H1 (cell line): ENCODE measurements at regions not wholly inside any gene's neighbourhood (a gene's known extent, or its start where the extent isn't known, plus 50 kb on each side); places are given as distances from the start of the nearest gene placed in this dataset.

Experiments used
- CTCF ChIA-PET: fragments of 300-600 bp; sonication (Branson Sonifier 250); formaldehyde crosslinking; loops from one replicate; lab custom pipeline; 2021; ENCODE audit not compliant: partially characterized antibody; lab: Charles Lee
- POLR2A ChIA-PET: fragments of 300-600 bp; sonication (Branson Sonifier 250); formaldehyde crosslinking; loops from one replicate; lab custom pipeline; 2021; ENCODE audit warnings: inconsistent platforms; ENCODE audit not compliant: partially characterized antibody; lab: Charles Lee
- DNase-seq, 2 experiments: peaks; one replicate each; pipeline versions ENCODE4 v3.0.0 to v3.0.0-alpha.2; 2010 to 2022; ENCODE audit warnings: low spot score in 2 of 2, low read depth in 1 of 2, mixed read lengths in 1 of 2
- FAIRE-seq: peaks from 2 replicates; lab custom pipeline; 2011; peaks lifted over from hg19 to GRCh38; lab: Jason Lieb, UNC
- H2AFZ ChIP-seq: 2 replicates; pipeline ENCODE4 v1.8.1; 2012; ENCODE audit warnings: low read length, inconsistent platforms
- H2AK5ac ChIP-seq: 2 replicates; pipeline ENCODE4 v1.6.1; 2013; ENCODE audit warnings: low read depth, low read length
- H2BK120ac ChIP-seq: replicated peaks from 2 replicates; pipeline ENCODE3; 2013; ENCODE audit warnings: low read depth, low read length, inconsistent platforms
- H2BK12ac ChIP-seq: 2 replicates; pipeline ENCODE4 v1.6.1; 2013; ENCODE audit warnings: low read depth, low read length
- H2BK15ac ChIP-seq: 2 replicates; pipeline ENCODE4 v1.6.1; 2013; ENCODE audit warnings: low read length
- H2BK20ac ChIP-seq: 2 replicates; pipeline ENCODE4 v1.6.1; 2013; ENCODE audit warnings: low read length
- H2BK5ac ChIP-seq: 2 replicates; pipeline ENCODE4 v1.6.1; 2013; ENCODE audit warnings: low read depth, low read length
- H3K14ac ChIP-seq: 2 replicates; pipeline ENCODE4 v1.6.1; 2013; ENCODE audit warnings: inconsistent platforms; ENCODE audit not compliant: insufficient read length
- H3K18ac ChIP-seq: 2 replicates; pipeline ENCODE4 v1.6.1; 2013; ENCODE audit warnings: low read length; ENCODE audit errors: extremely low read depth
- H3K23ac ChIP-seq: 2 replicates; pipeline ENCODE4 v1.6.1; 2013; ENCODE audit warnings: inconsistent platforms; ENCODE audit not compliant: insufficient read length
- H3K23me2 ChIP-seq: 2 replicates; pipeline ENCODE4 v1.6.1; 2013; ENCODE audit warnings: low read depth, low read length
- H3K27ac ChIP-seq: 2 replicates; pipeline ENCODE4 v1.6.1; 2011; ENCODE audit warnings: low read depth, low read length, inconsistent platforms
- H3K27me3 ChIP-seq, 4 experiments: replicated peaks in 1 of 4; 1 replicate in 1 of 4; 2 replicates in 3 of 4; pipeline versions ENCODE4 v1.6.1 to v1.8.1; 2011 to 2013; ENCODE audit warnings: low read length in 3 of 4, mild to moderate bottlenecking in 3 of 4, inconsistent platforms in 2 of 4, mixed read lengths in 2 of 4, moderate library complexity in 1 of 4; ENCODE audit not compliant: control insufficient read depth in 3 of 4, insufficient read depth in 3 of 4; ENCODE audit errors: extremely low read depth in 1 of 4
- H3K36me3 ChIP-seq, 4 experiments: 2 replicates each; pipeline versions ENCODE4 v1.6.1 to v1.8.1; 2011 to 2013; ENCODE audit warnings: mild to moderate bottlenecking in 4 of 4, low read length in 3 of 4, moderate library complexity in 2 of 4, control low read depth in 1 of 4, inconsistent platforms in 1 of 4; ENCODE audit not compliant: insufficient read depth in 4 of 4, control insufficient read depth in 2 of 4
- H3K4ac ChIP-seq: replicated peaks from 2 replicates; pipeline ENCODE3; 2013; ENCODE audit warnings: low read length, low read depth, mixed read lengths, inconsistent platforms; ENCODE audit not compliant: insufficient read length
- H3K4me1 ChIP-seq, 4 experiments: replicated peaks in 1 of 4; 1 replicate in 1 of 4; 2 replicates in 3 of 4; pipeline versions ENCODE4 v1.6.1 to v1.8.1; 2011 to 2013; ENCODE audit warnings: low read length in 3 of 4, inconsistent platforms in 2 of 4, mixed read lengths in 1 of 4; ENCODE audit not compliant: insufficient read depth in 4 of 4, control insufficient read depth in 3 of 4
- H3K4me2 ChIP-seq, 2 experiments: 2 replicates each; pipeline versions ENCODE4 v1.6.1 to v1.8.1; 2011 to 2013; ENCODE audit warnings: low read depth in 2 of 2, low read length in 2 of 2, control low read depth in 1 of 2, inconsistent platforms in 1 of 2, mild to moderate bottlenecking in 1 of 2; ENCODE audit not compliant: insufficient read depth in 1 of 2
- H3K4me3 ChIP-seq, 4 experiments: fragments of 200-600, 300-600 bp in 1 of 4; sonication (generic), shearing (Covaris generic), sonication (Bioruptor Twin) in 1 of 4; 2 replicates each; pipeline versions ENCODE4 v1.5.1 to v1.8.1; 2011 to 2016; ENCODE audit warnings: low read length in 4 of 4, low read depth in 3 of 4, control low read depth in 2 of 4, inconsistent platforms in 2 of 4, mild to moderate bottlenecking in 2 of 4, mixed read lengths in 1 of 4, moderate library complexity in 1 of 4; ENCODE audit not compliant: insufficient read depth in 2 of 4; ENCODE audit errors: extremely low read depth in 1 of 4
- H3K56ac ChIP-seq: replicated peaks from 2 replicates; pipeline ENCODE3; 2013; ENCODE audit warnings: low read depth, mild to moderate bottlenecking, mixed read lengths, low read length, inconsistent platforms; ENCODE audit not compliant: insufficient read length
- H3K79me1 ChIP-seq: 2 replicates; pipeline ENCODE4 v1.6.1; 2013; ENCODE audit warnings: low read depth, low read length, control low read depth
- H3K79me2 ChIP-seq, 2 experiments: 2 replicates each; pipeline versions ENCODE4 v1.6.1 to v1.8.1; 2012 to 2013; ENCODE audit warnings: low read length in 2 of 2, mild to moderate bottlenecking in 2 of 2, inconsistent platforms in 1 of 2; ENCODE audit not compliant: insufficient read depth in 2 of 2, control insufficient read depth in 1 of 2
- H3K9ac ChIP-seq, 4 experiments: replicated peaks in 1 of 4; 1 replicate in 1 of 4; 2 replicates in 3 of 4; pipeline versions ENCODE4 v1.6.1 to v1.8.1; 2011 to 2013; ENCODE audit warnings: low read depth in 3 of 4, low read length in 3 of 4, control low read depth in 2 of 4, mild to moderate bottlenecking in 2 of 4, moderate library complexity in 2 of 4, inconsistent platforms in 1 of 4; ENCODE audit errors: extremely low read depth in 1 of 4
- H3K9me3 ChIP-seq, 2 experiments: 2 replicates each; pipeline versions ENCODE4 v1.6.1 to v1.8.1; 2012 to 2013; ENCODE audit warnings: mild to moderate bottlenecking in 2 of 2, moderate library complexity in 2 of 2, control low read depth in 1 of 2, inconsistent platforms in 1 of 2, low read depth in 1 of 2, low read length in 1 of 2, mixed read lengths in 1 of 2; ENCODE audit not compliant: insufficient read depth in 2 of 2
- H4K20me1 ChIP-seq, 2 experiments: replicated peaks in 1 of 2; 2 replicates each; pipeline versions ENCODE3 to v1.8.1; 2011 to 2013; ENCODE audit warnings: inconsistent platforms in 2 of 2, low read length in 2 of 2, mild to moderate bottlenecking in 1 of 2; ENCODE audit not compliant: insufficient read depth in 2 of 2, control insufficient read depth in 1 of 2
- H4K5ac ChIP-seq: 2 replicates; pipeline ENCODE4 v1.6.1; 2013; ENCODE audit warnings: low read length, low read depth, mixed read lengths, inconsistent platforms; ENCODE audit not compliant: insufficient read length
- H4K8ac ChIP-seq: 2 replicates; pipeline ENCODE4 v1.8.0; 2013; ENCODE audit warnings: mild to moderate bottlenecking, moderate library complexity, low read length, inconsistent platforms; ENCODE audit not compliant: insufficient read depth; ENCODE audit errors: extremely low read depth
- H4K91ac ChIP-seq: replicated peaks from 2 replicates; pipeline ENCODE3; 2013; ENCODE audit warnings: low read length, mixed read lengths, inconsistent platforms; ENCODE audit not compliant: insufficient read length
- BRCA1 ChIP-seq: IDR thresholded peaks from 2 replicates; pipeline ENCODE4 v1.6.1; 2012; ENCODE audit warnings: low read depth, low read length, improper control_type of control experiment
- CHD1 ChIP-seq: IDR thresholded peaks from 2 replicates; pipeline ENCODE4 v1.6.1; 2012; ENCODE audit warnings: low read depth, low read length, improper control_type of control experiment
- GTF2F1 ChIP-seq: IDR thresholded peaks from 2 replicates; pipeline ENCODE4 v1.6.1; 2012; ENCODE audit warnings: low read depth, low read length, improper control_type of control experiment, borderline replicate concordance
- KDM4A ChIP-seq: IDR thresholded peaks from one replicate; pipeline ENCODE4 v1.7.1; 2012; ENCODE audit warnings: low read depth, mild to moderate bottlenecking, moderate library complexity, low read length, inconsistent platforms; ENCODE audit not compliant: severe bottlenecking
- MAFK ChIP-seq: IDR thresholded peaks from 2 replicates; pipeline ENCODE4 v1.6.1; 2012; ENCODE audit warnings: low read depth, mild to moderate bottlenecking, improper control_type of control experiment, low read length
- PHF8 ChIP-seq: fragments of 200-600 bp; sonication (generic); conservative IDR thresholded peaks from 2 replicates; pipeline ENCODE4 v1.7.1; 2012; ENCODE audit warnings: low read depth, mild to moderate bottlenecking, inconsistent platforms, low read length, moderate library complexity
- POU5F1 ChIP-seq: IDR thresholded peaks from 2 replicates; pipeline ENCODE4 v1.6.1; 2011; ENCODE audit warnings: low read depth, mild to moderate bottlenecking, low read length, moderate library complexity
- RBBP5 ChIP-seq: IDR thresholded peaks from 2 replicates; pipeline ENCODE4 v1.7.1; 2012; ENCODE audit warnings: low read depth, mild to moderate bottlenecking, inconsistent platforms, low read length, moderate library complexity, borderline replicate concordance
- RNF2 ChIP-seq: fragments of 200-900, 300-1000 bp; sonication (generic); IDR thresholded peaks from 2 replicates; pipeline ENCODE4 v1.7.1; 2016; ENCODE audit warnings: borderline replicate concordance, low read depth, mild to moderate bottlenecking, antibody characterized with exemption, low read length; ENCODE audit not compliant: poor library complexity, severe bottlenecking; ENCODE audit errors: missing control alignments
- SIX5 ChIP-seq: IDR thresholded peaks from 2 replicates; pipeline ENCODE4 v1.6.1; 2011; ENCODE audit warnings: mild to moderate bottlenecking, low read depth, low read length
- SRF ChIP-seq: IDR thresholded peaks from 2 replicates; pipeline ENCODE4 v1.6.1; 2011; ENCODE audit warnings: mild to moderate bottlenecking, low read depth, low read length, moderate library complexity
- TEAD4 ChIP-seq: IDR thresholded peaks from 2 replicates; pipeline ENCODE4 v1.6.1; 2012; ENCODE audit warnings: low read depth, low read length, inconsistent platforms, mixed read lengths
- TF ChIP-seq, protein P1 (sequence below), 3 experiments: IDR thresholded peaks; 1 replicate in 2 of 3; 2 replicates in 1 of 3; pipeline versions ENCODE4 v1.5.1 to v1.6.1; 2011; ENCODE audit warnings: low read length in 3 of 3, mild to moderate bottlenecking in 3 of 3, inconsistent platforms in 2 of 3, low read depth in 1 of 3, moderate library complexity in 1 of 3; ENCODE audit not compliant: insufficient read depth in 1 of 3; ENCODE audit errors: control extremely low read depth in 1 of 3

DNA sequence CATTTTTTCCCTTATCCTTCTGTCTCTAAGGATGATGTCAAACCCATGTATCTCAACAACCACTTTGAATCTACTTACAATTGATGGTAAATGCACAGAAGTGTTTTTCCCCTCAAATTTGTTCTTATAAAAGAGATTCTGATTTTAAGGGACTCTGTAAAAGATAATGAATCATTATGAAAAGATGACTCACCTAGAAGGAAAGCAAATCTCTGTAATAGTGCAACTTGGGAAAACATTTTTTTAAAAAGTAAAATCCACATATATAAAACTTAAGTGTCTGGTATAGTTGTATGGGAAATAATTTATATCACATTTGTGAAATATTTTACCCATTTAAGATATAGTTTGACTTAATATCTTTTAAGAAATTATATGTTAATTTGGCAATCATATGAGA, 137.0 kb downstream of the TINAG start:
- FAIRE-seq (no peak), DNase-seq (no peak)
- Histone ChIP-seq H3K23ac (no peak overlapping the region), H3K18ac (no peak overlapping the region), H3K79me2 (no peaks in the 10 kb centered on the region), H4K5ac (no peak overlapping the region), H4K8ac (no peak overlapping the region), H3K9me3 (no peaks in the 10 kb centered on the region), H3K56ac (no peak overlapping the region), H2BK5ac (no peak overlapping the region), H2BK15ac (no peak overlapping the region), H2BK12ac (no peak overlapping the region), H4K20me1 (no peaks in the 10 kb centered on the region), H3K36me3 (no peaks in the 10 kb centered on the region), H3K79me1 (no peaks in the 10 kb centered on the region), H3K27ac (no peak overlapping the region), H2BK20ac (no peak overlapping the region), H2AK5ac (no peak overlapping the region), H3K23me2 (no peaks in the 10 kb centered on the region), H2BK120ac (no peak overlapping the region), H3K4ac (no peak overlapping the region), H3K9ac (no peak overlapping the region), H2AFZ (no peak overlapping the region), H3K27me3 (no peaks in the 10 kb centered on the region), H4K91ac (no peak overlapping the region), H3K4me1 (no peaks in the 10 kb centered on the region), H3K14ac (no peak overlapping the region), H3K4me2 (no peak overlapping the region), H3K4me3 (no peak overlapping the region)
- POLR2A ChIA-PET, result no interaction called here
- CTCF ChIA-PET, result interaction anchor here (1.2 kb wide), 1 partner anchor 128 kb away, joined by 3 read pairs; no protein-coding TSS in a partner anchor
- no peak for TF ChIP-seq BRCA1
- TF ChIP-seq, protein P1, sequence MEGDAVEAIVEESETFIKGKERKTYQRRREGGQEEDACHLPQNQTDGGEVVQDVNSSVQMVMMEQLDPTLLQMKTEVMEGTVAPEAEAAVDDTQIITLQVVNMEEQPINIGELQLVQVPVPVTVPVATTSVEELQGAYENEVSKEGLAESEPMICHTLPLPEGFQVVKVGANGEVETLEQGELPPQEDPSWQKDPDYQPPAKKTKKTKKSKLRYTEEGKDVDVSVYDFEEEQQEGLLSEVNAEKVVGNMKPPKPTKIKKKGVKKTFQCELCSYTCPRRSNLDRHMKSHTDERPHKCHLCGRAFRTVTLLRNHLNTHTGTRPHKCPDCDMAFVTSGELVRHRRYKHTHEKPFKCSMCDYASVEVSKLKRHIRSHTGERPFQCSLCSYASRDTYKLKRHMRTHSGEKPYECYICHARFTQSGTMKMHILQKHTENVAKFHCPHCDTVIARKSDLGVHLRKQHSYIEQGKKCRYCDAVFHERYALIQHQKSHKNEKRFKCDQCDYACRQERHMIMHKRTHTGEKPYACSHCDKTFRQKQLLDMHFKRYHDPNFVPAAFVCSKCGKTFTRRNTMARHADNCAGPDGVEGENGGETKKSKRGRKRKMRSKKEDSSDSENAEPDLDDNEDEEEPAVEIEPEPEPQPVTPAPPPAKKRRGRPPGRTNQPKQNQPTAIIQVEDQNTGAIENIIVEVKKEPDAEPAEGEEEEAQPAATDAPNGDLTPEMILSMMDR (IDR thresholded peaks at IDR 0.05; ENCODE audit: control extremely low read depth in 1 of 3, insufficient read depth in 1 of 3, low read depth in 1 of 3, low read length in 3 of 3), result no peak
- no peak for TF ChIP-seq TEAD4
- no peak for TF ChIP-seq RNF2
- TF ChIP-seq CHD1, result no peak
- TF ChIP-seq MAFK, result no peak
- no peak for TF ChIP-seq KDM4A
- TF ChIP-seq POU5F1, result no peak
- TF ChIP-seq SRF, result no peak
- TF ChIP-seq PHF8, result no peak
- no peak for TF ChIP-seq RBBP5
- TF ChIP-seq GTF2F1, result no peak
- no peak for TF ChIP-seq SIX5
